GM19035 (cell line): ENCODE measurements at regions not wholly inside any gene's neighbourhood (a gene's known extent, or its start where the extent isn't known, plus 50 kb on each side); places are given as distances from the start of the nearest gene placed in this dataset.

Experiments
- ATAC-seq: cut with Tn5 transposase; IDR thresholded peaks from one replicate; pipeline ENCODE4 v1.9.1; 2021; ENCODE audit not compliant: unreplicated experiment

- no peak for ATAC-seq
Observed at GRCh38 chr13:59495936-59496512, 667.7 kb downstream of the DIAPH3 start.

GRCh38 chr13:59497621-59498247 lies 666.0 kb downstream of the DIAPH3 start:
- no peak for ATAC-seq

GRCh38 chr13:59501004-59501403 lies 662.7 kb downstream of the DIAPH3 start:
- no peak for ATAC-seq

- ATAC-seq, result no peak
Observed at GRCh38 chr13:59504407-59504806, 659.3 kb downstream of the DIAPH3 start.

GRCh38 chr13:59510386-59510785 lies 653.3 kb downstream of the DIAPH3 start:
- no peak for ATAC-seq

GRCh38 chr13:59513686-59514085 lies 650.0 kb downstream of the DIAPH3 start:
- no peak for ATAC-seq

GRCh38 chr13:59514316-59514715 lies 649.4 kb downstream of the DIAPH3 start:
- ATAC-seq, result no peak

- no peak for ATAC-seq
Observed at GRCh38 chr13:59519819-59520218, 643.9 kb downstream of the DIAPH3 start.

GRCh38 chr13:59521549-59521948 lies 642.2 kb downstream of the DIAPH3 start:
- no peak for ATAC-seq

GRCh38 chr13:59522652-59523051 lies 641.1 kb downstream of the DIAPH3 start:
- no peak for ATAC-seq

- no peak for ATAC-seq
Observed at GRCh38 chr13:59527500-59527899, 636.2 kb downstream of the DIAPH3 start.

GRCh38 chr13:59531571-59532091 lies 632.1 kb downstream of the DIAPH3 start:
- no peak for ATAC-seq

- no peak for ATAC-seq
Observed at GRCh38 chr13:59532405-59532804, 631.3 kb downstream of the DIAPH3 start.

GRCh38 chr13:59533561-59534555 lies 629.9 kb downstream of the DIAPH3 start:
- ATAC-seq, result no peak

- ATAC-seq, result no peak
Observed at GRCh38 chr13:59534806-59535205, 628.9 kb downstream of the DIAPH3 start.

- ATAC-seq, result no peak
Observed at GRCh38 chr13:59537500-59537899, 626.2 kb downstream of the DIAPH3 start.

GRCh38 chr13:59538512-59538911 lies 625.2 kb downstream of the DIAPH3 start:
- no peak for ATAC-seq

GRCh38 chr13:59542303-59542702 lies 621.4 kb downstream of the DIAPH3 start:
- no peak for ATAC-seq

GRCh38 chr13:59543418-59543817 lies 620.3 kb downstream of the DIAPH3 start:
- no peak for ATAC-seq

GRCh38 chr13:59545007-59545406 lies 618.7 kb downstream of the DIAPH3 start:
- no peak for ATAC-seq

- ATAC-seq, result no peak
Observed at GRCh38 chr13:59546178-59546577, 617.5 kb downstream of the DIAPH3 start.

GRCh38 chr13:59547950-59548349 lies 615.8 kb downstream of the DIAPH3 start:
- no peak for ATAC-seq
